Endothelial cell of umbilical vein (primary cell): ENCODE measurements at regions not wholly inside any gene's neighbourhood (a gene's known extent, or its start where the extent isn't known, plus 50 kb on each side); places are given as distances from the start of the nearest gene placed in this dataset.

Experiments
- BruUV-seq: library from RNA; stranded (reverse); fragments of 400-500 nt; replicated peaks from 2 replicates; lab custom pipeline; 2021; lab: Mats Ljungman, UMichigan
- CTCF ChIA-PET: fragments of 300-600, 350-600 bp; sonication (Branson Sonifier 250); formaldehyde crosslinking; loops from one replicate; lab custom pipeline; 2021; ENCODE audit warnings: antibody characterized with exemption, inconsistent platforms; lab: Charles Lee
- POLR2A ChIA-PET: fragments of 300-600, 350-600 bp; sonication (Branson Sonifier 250); formaldehyde crosslinking; loops from one replicate; lab custom pipeline; 2021; ENCODE audit warnings: antibody characterized with exemption, inconsistent platforms; lab: Charles Lee
- DNase-seq: peaks from one replicate; pipeline ENCODE4 v3.0.0-alpha.2; 2011; ENCODE audit warnings: low read depth, low spot score
- FAIRE-seq: peaks from 2 replicates; lab custom pipeline; 2011; peaks lifted over from hg19 to GRCh38; lab: Jason Lieb, UNC
- H2AFZ ChIP-seq: 2 replicates; pipeline ENCODE4 v1.6.0; 2012; ENCODE audit warnings: low read depth, low read length, control low read depth, inconsistent platforms
- H3K27ac ChIP-seq: 2 replicates; pipeline ENCODE4 v1.5.1; 2011; ENCODE audit warnings: low read depth, mild to moderate bottlenecking, control low read depth, low read length, moderate library complexity; ENCODE audit not compliant: insufficient read depth
- H3K27me3 ChIP-seq, 2 experiments: 2 replicates each; pipeline versions ENCODE4 v1.6.0 to v1.6.1; 2011; ENCODE audit warnings: low read length in 2 of 2, mixed read lengths in 1 of 2; ENCODE audit not compliant: control insufficient read depth in 2 of 2, insufficient read depth in 2 of 2
- H3K36me3 ChIP-seq, 2 experiments: 2 replicates in 1 of 2; 3 replicates in 1 of 2; pipeline ENCODE4 v1.5.1; 2011; ENCODE audit warnings: low read length in 2 of 2, mild to moderate bottlenecking in 1 of 2, moderate library complexity in 1 of 2; ENCODE audit not compliant: control insufficient read depth in 2 of 2, insufficient read depth in 2 of 2; ENCODE audit errors: extremely low read depth in 1 of 2
- H3K4me1 ChIP-seq: 3 replicates; pipeline ENCODE4 v1.5.1; 2011; ENCODE audit warnings: mild to moderate bottlenecking, low read length; ENCODE audit not compliant: control insufficient read depth, insufficient read depth; ENCODE audit errors: extremely low read depth
- H3K4me2 ChIP-seq: 2 replicates; pipeline ENCODE4 v1.6.1; 2011; ENCODE audit warnings: low read length, control low read depth, mixed read lengths; ENCODE audit not compliant: insufficient read depth
- H3K4me3 ChIP-seq, 3 experiments: fragments of 200-600 bp in 1 of 3; sonication (generic), shearing (Covaris generic) in 1 of 3; replicated peaks in 1 of 3; 2 replicates each; pipeline ENCODE4 v1.5.1; 2011 to 2016; ENCODE audit warnings: control low read depth in 3 of 3, low read length in 3 of 3, mild to moderate bottlenecking in 2 of 3, inconsistent platforms in 1 of 3, low read depth in 1 of 3, moderate library complexity in 1 of 3; ENCODE audit not compliant: insufficient read depth in 1 of 3
- H3K79me2 ChIP-seq: 2 replicates; pipeline ENCODE4 v1.6.0; 2012; ENCODE audit warnings: low read length, inconsistent platforms; ENCODE audit not compliant: control insufficient read depth, insufficient read depth
- H3K9ac ChIP-seq: replicated peaks from 2 replicates; pipeline ENCODE3; 2011; ENCODE audit warnings: low read length, control low read depth; ENCODE audit not compliant: insufficient read depth; ENCODE audit errors: extremely low read depth
- H3K9me1 ChIP-seq: replicated peaks from 3 replicates; pipeline ENCODE4 v1.6.0; 2011; ENCODE audit warnings: mild to moderate bottlenecking, low read length; ENCODE audit not compliant: control insufficient read depth, insufficient read depth; ENCODE audit errors: extremely low read depth
- H3K9me3 ChIP-seq: replicated peaks from 2 replicates; pipeline ENCODE4 v1.5.1; 2012; ENCODE audit warnings: low read length, inconsistent platforms; ENCODE audit not compliant: control insufficient read depth, insufficient read depth
- H4K20me1 ChIP-seq: replicated peaks from 2 replicates; pipeline ENCODE3; 2011; ENCODE audit warnings: mild to moderate bottlenecking, low read length; ENCODE audit not compliant: control insufficient read depth, insufficient read depth; ENCODE audit errors: extremely low read depth
- CTCF ChIP-seq, 2 donors: IDR thresholded peaks; 1 replicate in 1 of 2; 2 replicates in 1 of 2; pipeline ENCODE4 v1.5.1; 2011; ENCODE audit warnings: low read length in 2 of 2, mild to moderate bottlenecking in 2 of 2, moderate library complexity in 2 of 2, control low read depth in 1 of 2, inconsistent platforms in 1 of 2, low read depth in 1 of 2; ENCODE audit not compliant: insufficient read depth in 1 of 2; ENCODE audit errors: extremely low read depth in 1 of 2
- EZH2 ChIP-seq: IDR thresholded peaks from 2 replicates; pipeline ENCODE4 v1.6.1; 2012; ENCODE audit warnings: borderline replicate concordance, low read depth, mild to moderate bottlenecking, moderate library complexity, low read length, inconsistent platforms; ENCODE audit not compliant: severe bottlenecking
- FOS ChIP-seq: IDR thresholded peaks from 2 replicates; pipeline ENCODE4 v1.6.1; 2011; ENCODE audit warnings: mild to moderate bottlenecking, low read length, moderate library complexity, borderline replicate concordance; ENCODE audit not compliant: insufficient read depth
- GATA2 ChIP-seq: IDR thresholded peaks from 2 replicates; pipeline ENCODE4 v1.7.0; 2011; ENCODE audit warnings: low read depth, mild to moderate bottlenecking, moderate library complexity, mixed read lengths, low read length; ENCODE audit not compliant: insufficient read length, insufficient read depth
- JUN ChIP-seq: IDR thresholded peaks from 2 replicates; pipeline ENCODE4 v1.6.1; 2011; ENCODE audit warnings: borderline replicate concordance, low read depth; ENCODE audit not compliant: insufficient read length, insufficient read depth
- MAX ChIP-seq: IDR thresholded peaks from 2 replicates; pipeline ENCODE4 v1.6.1; 2011; ENCODE audit not compliant: insufficient read depth, insufficient read length
- MYC ChIP-seq: IDR thresholded peaks from one replicate; pipeline ENCODE4 v1.6.1; 2011; ENCODE audit warnings: mild to moderate bottlenecking, low read depth, low read length
- POLR2A ChIP-seq: IDR thresholded peaks from 2 replicates; pipeline ENCODE4 v1.6.1; 2012; ENCODE audit warnings: low read depth, mild to moderate bottlenecking, control low read depth, low read length
- POLR2AphosphoS5 ChIP-seq: IDR thresholded peaks from 2 replicates; pipeline ENCODE4 v1.6.1; 2012; ENCODE audit warnings: low read depth, mild to moderate bottlenecking, control low read depth, low read length, moderate library complexity; ENCODE audit not compliant: insufficient read depth
- dilution Hi-C: fragments of 300-500 bp; cut with MboI; formaldehyde crosslinking; loops from one replicate; pipeline ENCODE4 v1.15.0; 2019; ENCODE audit warnings: low sequenced_read_pairs; ENCODE audit not compliant: extremely low pct_ligation_motif_present
- intact Hi-C: fragments of 100-400 bp; cut with micrococcal nuclease; formaldehyde crosslinking; loops from one replicate; pipeline ENCODE4 v1.10.0; 2022

GRCh38 chr10:64830869-64831268, 1309.7 kb downstream of the REEP3 start:
- dilution Hi-C loops (no loop called here), intact Hi-C loops (no loop called here)
- CTCF ChIA-PET: interaction anchor here (1.0 kb wide), 1 partner anchor 14 kb away, joined by 3 read pairs; no protein-coding TSS in a partner anchor
- POLR2A ChIA-PET: no interaction called here
- Histone ChIP-seq H3K9ac (no peak overlapping the region), H3K9me3 (no peaks in the 10 kb centered on the region), H3K9me1 (no peaks in the 10 kb centered on the region), H3K27me3 (no peaks in the 10 kb centered on the region), H3K79me2 (no peaks in the 10 kb centered on the region), H3K4me3 (no peak overlapping the region), H3K27ac (no peak overlapping the region), H3K4me2 (no peak overlapping the region), H4K20me1 (no peaks in the 10 kb centered on the region), H3K36me3 (no peaks in the 10 kb centered on the region), H3K4me1 (no peaks in the 10 kb centered on the region), H2AFZ (no peak overlapping the region)
- FAIRE-seq: no peak
- no peak for DNase-seq
- no TSS peak for BruUV-seq
- no peak for TF ChIP-seq POLR2AphosphoS5
- no peak for TF ChIP-seq MAX
- no peak for TF ChIP-seq GATA2
- no peak for TF ChIP-seq EZH2
- TF ChIP-seq FOS: no peak
- TF ChIP-seq JUN: no peak
- TF ChIP-seq CTCF (IDR thresholded peaks at IDR 0.05; ENCODE audit: extremely low read depth in 1 of 2, insufficient read depth in 1 of 2, low read depth in 1 of 2, low read length in 2 of 2): no peak
- no peak for TF ChIP-seq MYC
- TF ChIP-seq POLR2A: no peak
